ENCODE measurements at regions not wholly inside any gene's neighbourhood (a gene's known extent, or its start where the extent isn't known, plus 50 kb on each side); places are given as distances from the start of the nearest gene placed in this dataset.

GRCh38 chr6:155747491-155747890 is 291.9 kb upstream of the NOX3 start:
- DNase-seq = no peak
- no peak for TF ChIP-seq CTCF (IDR thresholded peaks at IDR 0.05)
- peaks cover 8% of the 10 kb centered on the region for H3K36me3 Mint-ChIP-seq (ENCODE audit: low read depth)
- no peak overlapping the region for H3K27ac Mint-ChIP-seq
- no peak overlapping the region for H3K4me3 Mint-ChIP-seq
- H3K27me3 Mint-ChIP-seq (ENCODE audit: insufficient read depth) = no peaks in the 10 kb centered on the region; the same call in 1 of the 2 replicates
- H3K4me1 Mint-ChIP-seq (ENCODE audit: low read depth) = no peaks in the 10 kb centered on the region
- H3K9me3 Mint-ChIP-seq = peaks cover 5% of the 10 kb centered on the region

DNA sequence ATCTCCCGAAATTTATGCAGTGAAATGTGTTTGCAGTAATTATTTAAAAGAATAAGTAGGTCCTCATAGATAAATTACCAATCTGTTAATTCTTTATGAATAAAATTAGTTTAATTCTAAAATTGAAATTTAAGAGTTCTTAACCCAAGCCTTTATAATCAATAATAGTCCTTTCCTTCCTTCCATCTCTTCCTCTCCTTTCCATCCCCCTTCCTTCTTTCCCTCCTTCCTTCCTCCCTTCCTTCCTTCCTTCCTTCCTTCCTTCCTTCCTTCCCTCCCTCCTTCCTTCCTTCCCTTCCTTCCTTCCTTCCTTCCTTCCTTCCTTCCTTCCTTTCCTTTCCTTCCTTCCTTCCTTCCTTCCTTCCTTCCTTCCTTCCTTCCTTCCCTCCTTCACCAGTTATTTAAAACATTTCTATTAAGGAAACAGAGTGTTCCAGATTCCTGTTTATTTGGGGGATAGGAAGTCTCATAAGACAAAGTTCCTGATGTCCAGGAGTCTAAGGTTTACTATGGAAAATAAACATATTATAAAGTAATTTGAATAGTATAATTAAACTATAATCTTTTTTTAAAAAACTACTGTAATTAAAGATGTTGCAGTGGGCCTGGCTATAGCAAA is 285.3 kb upstream of the NOX3 start:
- no peak overlapping the region for H3K27ac Mint-ChIP-seq
- H3K36me3 Mint-ChIP-seq (ENCODE audit: low read depth) = no peaks in the 10 kb centered on the region
- H3K4me3 Mint-ChIP-seq = no peak overlapping the region
- no peaks in the 10 kb centered on the region for H3K9me3 Mint-ChIP-seq
- no peaks in the 10 kb centered on the region; the same call in 1 of the 2 replicates for H3K27me3 Mint-ChIP-seq (ENCODE audit: insufficient read depth)
- TF ChIP-seq CTCF (IDR thresholded peaks at IDR 0.05) = no peak
- no peak for DNase-seq
- no peaks in the 10 kb centered on the region for H3K4me1 Mint-ChIP-seq (ENCODE audit: low read depth)

- TF ChIP-seq CTCF (IDR thresholded peaks at IDR 0.05) = no peak
- H3K27me3 Mint-ChIP-seq (ENCODE audit: insufficient read depth) = no peaks in the 10 kb centered on the region; the same call in 1 of the 2 replicates
- H3K36me3 Mint-ChIP-seq (ENCODE audit: low read depth) = no peaks in the 10 kb centered on the region
- H3K27ac Mint-ChIP-seq = no peak overlapping the region
- no peak overlapping the region for H3K4me3 Mint-ChIP-seq
- no peaks in the 10 kb centered on the region for H3K4me1 Mint-ChIP-seq (ENCODE audit: low read depth)
- no peak for DNase-seq
- H3K9me3 Mint-ChIP-seq = no peaks in the 10 kb centered on the region
Measured at GRCh38 chr6:155738602-155739105, 283.0 kb upstream of the NOX3 start.

GRCh38 chr6:155717374-155717773 is 261.7 kb upstream of the NOX3 start:
- TF ChIP-seq CTCF (IDR thresholded peaks at IDR 0.05) = no peak
- Mint-ChIP-seq H3K9me3 (no peaks in the 10 kb centered on the region), H3K27ac (no peak overlapping the region), H3K4me3 (no peak overlapping the region), H3K4me1 (ENCODE audit: low read depth) (no peaks in the 10 kb centered on the region), H3K36me3 (ENCODE audit: low read depth) (no peaks in the 10 kb centered on the region), H3K27me3 (ENCODE audit: insufficient read depth) (no peaks in the 10 kb centered on the region)
- no peak for DNase-seq

- Mint-ChIP-seq H3K27me3 (ENCODE audit: insufficient read depth) (peaks cover 3% of the 10 kb centered on the region; the same call in 1 of the 2 replicates), H3K4me3 (no peak overlapping the region), H3K9me3 (peaks cover 6% of the 10 kb centered on the region; the same call in 1 of the 2 replicates), H3K4me1 (ENCODE audit: low read depth) (no peaks in the 10 kb centered on the region; the same call in 1 of the 2 replicates), H3K27ac (no peak overlapping the region), H3K36me3 (ENCODE audit: low read depth) (peaks cover 11% of the 10 kb centered on the region)
- TF ChIP-seq CTCF (IDR thresholded peaks at IDR 0.05) = no peak
- DNase-seq = no peak
Measured at GRCh38 chr6:155710704-155711103, 255.1 kb upstream of the NOX3 start.

Data from HFFc6 (cell line).